GM23248 (cell line): ENCODE measurements at regions not wholly inside any gene's neighbourhood (a gene's known extent, or its start where the extent isn't known, plus 50 kb on each side); places are given as distances from the start of the nearest gene placed in this dataset.

Experiments
- EZH2 ChIP-seq: fragments of 200-600 bp; sonication (generic); IDR thresholded peaks from 2 replicates; pipeline ENCODE4 v1.6.1; 2018; ENCODE audit warnings: antibody characterized with exemption, mild to moderate bottlenecking; ENCODE audit not compliant: insufficient read depth, poor library complexity, severe bottlenecking
- EZH2phosphoT487 ChIP-seq: fragments of 200-600 bp; sonication (generic); IDR thresholded peaks from 2 replicates; pipeline ENCODE4 v1.6.1; 2018; ENCODE audit warnings: antibody characterized with exemption, moderate library complexity, mild to moderate bottlenecking, low read depth; ENCODE audit not compliant: insufficient read depth

- no peak for TF ChIP-seq EZH2
- TF ChIP-seq EZH2phosphoT487, result no peak
These were observed 82.3 kb upstream of the KCNG1 start for GRCh38 chr20:51104960-51105920.
